GM12892 (cell line): ENCODE measurements at regions not wholly inside any gene's neighbourhood (a gene's known extent, or its start where the extent isn't known, plus 50 kb on each side); places are given as distances from the start of the nearest gene placed in this dataset.
"Not testable (repeated sequence)": the region's sequence is repeated elsewhere in the genome, so short reads cannot be mapped to it uniquely, and the experiment has no call there.

Experiments used
- POLR2A ChIP-seq: IDR thresholded peaks from 2 replicates; pipeline ENCODE4 v1.6.1; 2011; ENCODE audit warnings: low read depth, low read length, control low read depth
- POLR2AphosphoS5 ChIP-seq: IDR thresholded peaks from 2 replicates; pipeline ENCODE4 v1.6.1; 2011; ENCODE audit warnings: low read depth, low read length, control low read depth
- TAF1 ChIP-seq: IDR thresholded peaks from 2 replicates; pipeline ENCODE4 v1.6.1; 2011; ENCODE audit warnings: low read depth, mild to moderate bottlenecking, control low read depth, low read length, borderline replicate concordance

GRCh38 chr3:193047461-193047860 is 129.8 kb upstream of the MB21D2 start:
- TF ChIP-seq POLR2AphosphoS5, TAF1, POLR2A: not testable (repeated sequence)
